ENCODE measurements at regions not wholly inside any gene's neighbourhood (a gene's known extent, or its start where the extent isn't known, plus 50 kb on each side); places are given as distances from the start of the nearest gene placed in this dataset.
A peak's percentile ranks its signal among the peaks of the same experiment; 100 is the strongest.
"Not testable (repeated sequence)": the region's sequence is repeated elsewhere in the genome, so short reads cannot be mapped to it uniquely, and the experiment has no call there.

- no peak for DNase-seq
Measured at GRCh38 chr7:19623676-19624075, 85.2 kb downstream of the POLR1F start.

- DNase-seq, result peak; percentile 36
Measured at GRCh38 chr7:19621740-19622139, 87.1 kb downstream of the POLR1F start.

GRCh38 chr7:19620470-19620869, 88.4 kb downstream of the POLR1F start:
- DNase-seq, result no peak

GRCh38 chr7:19619122-19619521, 89.7 kb downstream of the POLR1F start:
- DNase-seq, result no peak

GRCh38 chr7:19617901-19618300, 90.9 kb downstream of the POLR1F start:
- no peak for DNase-seq

GRCh38 chr7:19610194-19610943, 98.5 kb downstream of the POLR1F start:
- peak; percentile 86 for DNase-seq

- DNase-seq, result no peak
Measured at GRCh38 chr7:19589446-19589845, 119.4 kb downstream of the POLR1F start.

- DNase-seq, result no peak
Measured at GRCh38 chr7:19587291-19587690, 121.5 kb downstream of the POLR1F start.

- no peak for DNase-seq
Measured at GRCh38 chr7:19585761-19586160, 123.1 kb downstream of the POLR1F start.

GRCh38 chr7:19575909-19576557, 132.8 kb downstream of the POLR1F start:
- no peak for DNase-seq

GRCh38 chr7:19574131-19574530, 134.7 kb downstream of the POLR1F start:
- no peak for DNase-seq

- no peak for DNase-seq
Measured at GRCh38 chr7:19572566-19572965, 136.3 kb downstream of the POLR1F start.

GRCh38 chr7:19567011-19567410, 141.8 kb downstream of the POLR1F start:
- no peak for DNase-seq

- no peak for DNase-seq
Measured at GRCh38 chr7:19565602-19566001, 143.2 kb downstream of the POLR1F start.

GRCh38 chr7:19561121-19561805, 147.6 kb downstream of the POLR1F start:
- peak; percentile 36 for DNase-seq

GRCh38 chr7:19560111-19560883, 148.5 kb downstream of the POLR1F start:
- DNase-seq, result peak; percentile 64

GRCh38 chr7:19558527-19558926, 150.3 kb downstream of the POLR1F start:
- DNase-seq, result peak; percentile 75

GRCh38 chr7:19557726-19558465, 150.9 kb downstream of the POLR1F start:
- DNase-seq, result peak; percentile 35

GRCh38 chr7:19554581-19554980, 154.3 kb downstream of the POLR1F start:
- DNase-seq, result no peak

GRCh38 chr7:19552576-19552975, 156.3 kb downstream of the POLR1F start:
- DNase-seq, result no peak

- DNase-seq, result not testable (repeated sequence)
Measured at GRCh38 chr7:19549246-19549645, 159.6 kb downstream of the POLR1F start.

- DNase-seq, result no peak
Measured at GRCh38 chr7:19537942-19538401, 170.9 kb downstream of the POLR1F start.
